MM.1S (cell line): ENCODE measurements at regions not wholly inside any gene's neighbourhood (a gene's known extent, or its start where the extent isn't known, plus 50 kb on each side); places are given as distances from the start of the nearest gene placed in this dataset.

Experiments
- DNase-seq: peaks from one replicate; pipeline ENCODE4 v3.0.0-alpha.2; 2015
- H2AFZ ChIP-seq: fragments of 300-600 bp; sonication (generic); 2 replicates; pipeline ENCODE4 v1.6.0; 2016; ENCODE audit warnings: antibody characterized with exemption, low read length
- H3F3A ChIP-seq: fragments of 300-600 bp; sonication (generic); 2 replicates; pipeline ENCODE4 v1.6.1; 2016; ENCODE audit warnings: mild to moderate bottlenecking, antibody characterized with exemption, low read length, moderate library complexity, mixed read lengths; ENCODE audit not compliant: insufficient read depth
- H3K27ac ChIP-seq: fragments of 300-600 bp; sonication (generic); 2 replicates; pipeline ENCODE4 v1.5.1; 2016; ENCODE audit warnings: mild to moderate bottlenecking, low read length
- H3K27me3 ChIP-seq: fragments of 300-600 bp; sonication (generic); replicated peaks from 2 replicates; pipeline ENCODE4 v1.6.0; 2016; ENCODE audit warnings: low read length; ENCODE audit not compliant: insufficient read depth
- H3K36me3 ChIP-seq: fragments of 300-600 bp; sonication (generic); replicated peaks from 2 replicates; pipeline ENCODE4 v1.6.1; 2016; ENCODE audit warnings: mild to moderate bottlenecking, low read length, mixed read lengths; ENCODE audit not compliant: insufficient read depth
- H3K4me1 ChIP-seq: fragments of 300-600 bp; sonication (generic); 2 replicates; pipeline ENCODE4 v1.6.1; 2016; ENCODE audit warnings: low read length, mixed read lengths
- H3K4me2 ChIP-seq: fragments of 300-600 bp; sonication (generic); 2 replicates; pipeline ENCODE4 v1.6.0; 2016; ENCODE audit warnings: low read depth, low read length
- H3K4me3 ChIP-seq: fragments of 300-600 bp; sonication (generic); 2 replicates; pipeline ENCODE4 v1.5.1; 2016; ENCODE audit warnings: low read length, mixed read lengths
- H3K79me2 ChIP-seq: fragments of 300-600 bp; sonication (generic); 2 replicates; pipeline ENCODE4 v1.6.1; 2016; ENCODE audit warnings: mixed run types, low read length, mixed read lengths
- H3K9ac ChIP-seq: fragments of 300-600 bp; sonication (generic); 2 replicates; pipeline ENCODE4 v1.6.1; 2016; ENCODE audit warnings: low read length, mixed read lengths
- H3K9me2 ChIP-seq: fragments of 300-600 bp; sonication (generic); replicated peaks from 2 replicates; pipeline ENCODE4 v1.6.1; 2016; ENCODE audit warnings: mild to moderate bottlenecking, low read length, mixed read lengths; ENCODE audit not compliant: insufficient read depth
- H3K9me3 ChIP-seq: fragments of 300-600 bp; sonication (generic); replicated peaks from 2 replicates; pipeline ENCODE4 v1.6.1; 2016; ENCODE audit warnings: mild to moderate bottlenecking, low read length, mixed read lengths; ENCODE audit not compliant: insufficient read depth
- H4K20me1 ChIP-seq: fragments of 300-600 bp; sonication (generic); 2 replicates; pipeline ENCODE4 v1.6.1; 2016; ENCODE audit warnings: mild to moderate bottlenecking, low read length, moderate library complexity, mixed read lengths; ENCODE audit not compliant: insufficient read depth
- EZH2 ChIP-seq: fragments of 300-600 bp; sonication (generic); optimal IDR thresholded peaks from 2 replicates; pipeline ENCODE3; 2017; ENCODE audit warnings: low read depth, mild to moderate bottlenecking, antibody characterized with exemption, low read length, mixed read lengths
- EZH2phosphoT487 ChIP-seq: fragments of 300-600 bp; sonication (generic); IDR thresholded peaks from 2 replicates; pipeline ENCODE4 v1.6.1; 2018; ENCODE audit warnings: antibody characterized with exemption, low read length
- TF ChIP-seq, protein P1 (sequence below): fragments of 300-600 bp; sonication (generic); IDR thresholded peaks from 2 replicates; pipeline ENCODE4 v1.5.1; 2016; ENCODE audit warnings: antibody characterized with exemption, low read length, mixed read lengths

DNA sequence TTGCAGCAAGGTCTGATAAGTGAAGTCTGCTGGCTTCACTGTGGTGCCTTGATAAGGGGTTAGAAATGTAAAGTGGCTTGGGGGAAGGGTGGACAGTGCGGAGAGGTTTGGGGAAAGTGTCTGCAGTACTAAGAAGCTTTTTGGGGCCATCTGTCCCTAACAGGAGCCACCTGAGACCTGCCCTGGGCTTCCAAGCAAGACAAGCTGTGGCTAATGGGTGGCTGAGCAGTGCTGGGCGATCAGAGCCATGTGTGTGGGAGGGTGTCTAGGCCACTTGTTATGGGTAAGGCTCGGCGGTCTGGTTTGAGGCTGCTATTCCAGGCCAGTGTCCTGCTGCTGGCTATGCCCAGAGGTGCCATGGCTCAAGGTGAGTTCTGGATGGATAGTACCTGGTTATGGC lies 185.4 kb upstream of the MTMR8 start:
- no peak for DNase-seq
- no peaks in the 10 kb centered on the region for H4K20me1 ChIP-seq
- no peaks in the 10 kb centered on the region for H3K79me2 ChIP-seq
- H3K36me3 ChIP-seq: no peaks in the 10 kb centered on the region
- H2AFZ ChIP-seq: no peak overlapping the region
- no peak overlapping the region for H3K4me3 ChIP-seq
- H3K9ac ChIP-seq: no peak overlapping the region
- H3F3A ChIP-seq: no peaks in the 10 kb centered on the region
- TF ChIP-seq EZH2 (no peak), EZH2phosphoT487 (no peak)
- TF ChIP-seq, protein P1, sequence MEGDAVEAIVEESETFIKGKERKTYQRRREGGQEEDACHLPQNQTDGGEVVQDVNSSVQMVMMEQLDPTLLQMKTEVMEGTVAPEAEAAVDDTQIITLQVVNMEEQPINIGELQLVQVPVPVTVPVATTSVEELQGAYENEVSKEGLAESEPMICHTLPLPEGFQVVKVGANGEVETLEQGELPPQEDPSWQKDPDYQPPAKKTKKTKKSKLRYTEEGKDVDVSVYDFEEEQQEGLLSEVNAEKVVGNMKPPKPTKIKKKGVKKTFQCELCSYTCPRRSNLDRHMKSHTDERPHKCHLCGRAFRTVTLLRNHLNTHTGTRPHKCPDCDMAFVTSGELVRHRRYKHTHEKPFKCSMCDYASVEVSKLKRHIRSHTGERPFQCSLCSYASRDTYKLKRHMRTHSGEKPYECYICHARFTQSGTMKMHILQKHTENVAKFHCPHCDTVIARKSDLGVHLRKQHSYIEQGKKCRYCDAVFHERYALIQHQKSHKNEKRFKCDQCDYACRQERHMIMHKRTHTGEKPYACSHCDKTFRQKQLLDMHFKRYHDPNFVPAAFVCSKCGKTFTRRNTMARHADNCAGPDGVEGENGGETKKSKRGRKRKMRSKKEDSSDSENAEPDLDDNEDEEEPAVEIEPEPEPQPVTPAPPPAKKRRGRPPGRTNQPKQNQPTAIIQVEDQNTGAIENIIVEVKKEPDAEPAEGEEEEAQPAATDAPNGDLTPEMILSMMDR: no peak
- no peak overlapping the region for H3K27ac ChIP-seq
- H3K4me1 ChIP-seq: no peaks in the 10 kb centered on the region
- H3K4me2 ChIP-seq: no peak overlapping the region
- H3K9me2 ChIP-seq: no peaks in the 10 kb centered on the region
- H3K9me3 ChIP-seq: no peaks in the 10 kb centered on the region
- H3K27me3 ChIP-seq: no peaks in the 10 kb centered on the region

DNA sequence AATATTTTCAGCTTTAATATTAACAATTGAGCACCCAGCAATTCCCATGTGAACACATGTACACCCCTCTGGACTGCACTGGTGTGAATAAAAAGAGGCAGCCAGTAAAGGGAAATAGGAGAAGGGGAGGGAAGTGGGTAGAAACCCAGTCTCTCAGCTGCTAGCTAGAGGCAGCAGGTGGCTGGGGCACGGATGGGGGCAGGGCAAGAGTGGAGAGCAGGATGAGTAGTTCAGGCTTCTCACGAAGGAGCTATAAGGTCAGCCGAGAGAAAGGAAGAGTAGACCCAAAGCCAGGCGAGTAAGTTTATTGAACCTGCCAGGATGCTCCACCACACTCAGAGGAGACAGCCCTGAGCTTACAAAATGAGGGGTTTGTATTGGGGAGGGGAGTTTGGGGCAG lies 184.8 kb upstream of the MTMR8 start:
- H3K9me3 ChIP-seq: no peaks in the 10 kb centered on the region
- no peak overlapping the region for H3K4me2 ChIP-seq

DNA sequence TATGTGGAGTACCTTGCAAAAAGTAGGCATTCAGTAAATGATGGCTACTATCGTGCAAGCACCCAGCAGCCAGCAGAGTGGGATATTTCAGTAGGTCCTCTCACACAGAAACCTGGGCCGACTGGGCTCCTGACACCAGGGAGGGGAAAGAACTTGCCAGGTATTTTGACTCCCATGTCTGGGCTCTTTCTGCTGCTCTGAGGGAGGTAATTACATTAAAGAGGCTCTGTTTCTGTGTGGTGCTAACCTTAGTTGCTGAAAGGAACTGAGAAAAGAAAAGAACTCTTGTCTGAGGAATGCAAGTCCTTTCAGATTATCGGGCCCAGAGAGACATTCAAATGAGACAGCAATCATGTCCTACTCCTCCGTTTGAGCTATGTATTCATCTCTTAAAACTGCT lies 175.8 kb upstream of the MTMR8 start:
- H3F3A ChIP-seq: no peaks in the 10 kb centered on the region
- H3K79me2 ChIP-seq: no peaks in the 10 kb centered on the region
- H3K9me2 ChIP-seq: no peaks in the 10 kb centered on the region
- H3K27me3 ChIP-seq: no peaks in the 10 kb centered on the region
- H2AFZ ChIP-seq: no peak overlapping the region
- no peaks in the 10 kb centered on the region for H3K9me3 ChIP-seq
- no peak overlapping the region for H3K4me3 ChIP-seq
- no peak overlapping the region for H3K4me2 ChIP-seq
- H3K27ac ChIP-seq: no peak overlapping the region
- DNase-seq: no peak
- no peak overlapping the region for H3K9ac ChIP-seq
- no peaks in the 10 kb centered on the region for H3K4me1 ChIP-seq
- no peak for TF ChIP-seq EZH2phosphoT487
- TF ChIP-seq, protein P1: no peak
- no peak for TF ChIP-seq EZH2
- no peaks in the 10 kb centered on the region for H4K20me1 ChIP-seq
- no peaks in the 10 kb centered on the region for H3K36me3 ChIP-seq

More for the DNA sequence above, 184.8 kb upstream of the MTMR8 start:
- H3K36me3 ChIP-seq: no peaks in the 10 kb centered on the region
- no peak overlapping the region for H3K4me3 ChIP-seq
- H3K4me1 ChIP-seq: no peaks in the 10 kb centered on the region
- no peak for TF ChIP-seq EZH2phosphoT487
- TF ChIP-seq, protein P1: no peak
- no peak for TF ChIP-seq EZH2
- H3K9ac ChIP-seq: no peak overlapping the region
- no peaks in the 10 kb centered on the region for H3K79me2 ChIP-seq
- H2AFZ ChIP-seq: no peak overlapping the region
- H3K27ac ChIP-seq: no peak overlapping the region
- no peak for DNase-seq
- no peaks in the 10 kb centered on the region for H3K27me3 ChIP-seq
- H3F3A ChIP-seq: no peaks in the 10 kb centered on the region
- no peaks in the 10 kb centered on the region for H3K9me2 ChIP-seq
- H4K20me1 ChIP-seq: no peaks in the 10 kb centered on the region
